DOHH2 (cell line): ENCODE measurements at regions not wholly inside any gene's neighbourhood (a gene's known extent, or its start where the extent isn't known, plus 50 kb on each side); places are given as distances from the start of the nearest gene placed in this dataset.
"Not testable (repeated sequence)": the region's sequence is repeated elsewhere in the genome, so short reads cannot be mapped to it uniquely, and the experiment has no call there.

Experiments
- H3F3A ChIP-seq: fragments of 200-600 bp; sonication (generic), shearing (Covaris generic); 2 replicates; pipeline ENCODE4 v1.6.0; 2016; ENCODE audit warnings: antibody characterized with exemption, mild to moderate bottlenecking; ENCODE audit not compliant: control insufficient read depth, insufficient read depth
- H3K27ac ChIP-seq: fragments of 200-600 bp; sonication (generic); 2 replicates; pipeline ENCODE4 v1.5.1; 2014; ENCODE audit warnings: low read depth, mild to moderate bottlenecking, low read length, moderate library complexity
- H3K27me3 ChIP-seq: fragments of 200-600 bp; sonication (generic); 2 replicates; pipeline ENCODE4 v1.6.1; 2014; ENCODE audit warnings: mild to moderate bottlenecking, low read length, mixed read lengths; ENCODE audit not compliant: control insufficient read depth
- H3K36me3 ChIP-seq: fragments of 200-600 bp; sonication (generic); 2 replicates; pipeline ENCODE4 v1.6.1; 2014; ENCODE audit warnings: mild to moderate bottlenecking, low read length, moderate library complexity, mixed read lengths; ENCODE audit not compliant: control insufficient read depth
- H3K4me1 ChIP-seq: fragments of 200-600 bp; sonication (generic); 2 replicates; pipeline ENCODE4 v1.6.1; 2014; ENCODE audit warnings: mild to moderate bottlenecking, low read length, mixed read lengths; ENCODE audit not compliant: control insufficient read depth
- H3K4me2 ChIP-seq: fragments of 200-600 bp; sonication (generic); 2 replicates; pipeline ENCODE4 v1.6.0; 2014; ENCODE audit warnings: mild to moderate bottlenecking, low read length, moderate library complexity
- H3K4me3 ChIP-seq: fragments of 200-600 bp; sonication (generic); 2 replicates; pipeline ENCODE4 v1.5.1; 2014; ENCODE audit warnings: mild to moderate bottlenecking, low read length, mixed read lengths
- H3K79me2 ChIP-seq: fragments of 200-600 bp; sonication (generic); 2 replicates; pipeline ENCODE4 v1.6.1; 2014; ENCODE audit warnings: mild to moderate bottlenecking, low read length, mixed read lengths; ENCODE audit not compliant: control insufficient read depth
- H3K9me2 ChIP-seq: fragments of 200-600 bp; sonication (generic); replicated peaks from 2 replicates; pipeline ENCODE4 v1.6.1; 2014; ENCODE audit warnings: mild to moderate bottlenecking, low read length, mixed read lengths; ENCODE audit not compliant: control insufficient read depth
- H3K9me3 ChIP-seq: fragments of 200-600 bp; sonication (generic); 2 replicates; pipeline ENCODE4 v1.6.1; 2014; ENCODE audit warnings: antibody characterized with exemption, low read length, mixed read lengths; ENCODE audit not compliant: control insufficient read depth, insufficient read depth
- H4K20me1 ChIP-seq: fragments of 200-600 bp; sonication (generic); 2 replicates; pipeline ENCODE4 v1.6.0; 2014; ENCODE audit warnings: low read depth, mild to moderate bottlenecking, antibody characterized with exemption, low read length, moderate library complexity; ENCODE audit not compliant: control insufficient read depth, insufficient read depth
- EZH2phosphoT487 ChIP-seq: fragments of 200-600 bp; sonication (generic); IDR thresholded peaks from 2 replicates; pipeline ENCODE4 v1.6.1; 2017; ENCODE audit warnings: borderline replicate concordance, mild to moderate bottlenecking, antibody characterized with exemption, low read length, moderate library complexity, mixed read lengths
- TF ChIP-seq, protein P1 (sequence below): fragments of 200-600 bp; sonication (generic); IDR thresholded peaks from one replicate; pipeline ENCODE4 v1.5.1; 2014; ENCODE audit warnings: antibody characterized with exemption, mild to moderate bottlenecking, low read depth, low read length; ENCODE audit not compliant: poor library complexity, severe bottlenecking

DNA sequence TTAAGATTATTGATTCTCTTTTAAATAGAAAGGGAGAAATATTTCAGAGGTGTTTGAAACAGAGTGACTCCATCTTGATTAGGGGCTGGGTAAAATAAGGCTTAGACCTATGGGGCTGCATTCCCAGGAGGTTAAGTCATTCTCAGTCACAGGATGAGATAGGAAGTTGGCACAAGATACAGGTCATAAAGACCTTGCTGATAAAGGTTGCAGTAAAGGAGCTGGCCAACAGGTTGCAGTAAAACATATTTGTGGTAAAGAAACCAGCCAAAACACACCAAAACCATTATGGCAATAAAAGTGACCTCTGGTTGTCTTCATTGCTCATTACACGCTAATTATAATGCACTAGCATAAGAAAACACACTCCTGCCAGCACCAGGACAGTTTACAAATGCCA, 165.0 kb downstream of the SPIN4 start:
- Histone ChIP-seq H3K9me3 (no peaks in the 10 kb centered on the region), H3K4me3 (no peak overlapping the region), H4K20me1 (no peaks in the 10 kb centered on the region), H3K27me3 (no peaks in the 10 kb centered on the region), H3F3A (no peaks in the 10 kb centered on the region), H3K4me2 (no peak overlapping the region), H3K79me2 (no peaks in the 10 kb centered on the region), H3K9me2 (no peaks in the 10 kb centered on the region), H3K27ac (no peak overlapping the region), H3K36me3 (no peaks in the 10 kb centered on the region), H3K4me1 (no peaks in the 10 kb centered on the region)
- TF ChIP-seq, protein P1, sequence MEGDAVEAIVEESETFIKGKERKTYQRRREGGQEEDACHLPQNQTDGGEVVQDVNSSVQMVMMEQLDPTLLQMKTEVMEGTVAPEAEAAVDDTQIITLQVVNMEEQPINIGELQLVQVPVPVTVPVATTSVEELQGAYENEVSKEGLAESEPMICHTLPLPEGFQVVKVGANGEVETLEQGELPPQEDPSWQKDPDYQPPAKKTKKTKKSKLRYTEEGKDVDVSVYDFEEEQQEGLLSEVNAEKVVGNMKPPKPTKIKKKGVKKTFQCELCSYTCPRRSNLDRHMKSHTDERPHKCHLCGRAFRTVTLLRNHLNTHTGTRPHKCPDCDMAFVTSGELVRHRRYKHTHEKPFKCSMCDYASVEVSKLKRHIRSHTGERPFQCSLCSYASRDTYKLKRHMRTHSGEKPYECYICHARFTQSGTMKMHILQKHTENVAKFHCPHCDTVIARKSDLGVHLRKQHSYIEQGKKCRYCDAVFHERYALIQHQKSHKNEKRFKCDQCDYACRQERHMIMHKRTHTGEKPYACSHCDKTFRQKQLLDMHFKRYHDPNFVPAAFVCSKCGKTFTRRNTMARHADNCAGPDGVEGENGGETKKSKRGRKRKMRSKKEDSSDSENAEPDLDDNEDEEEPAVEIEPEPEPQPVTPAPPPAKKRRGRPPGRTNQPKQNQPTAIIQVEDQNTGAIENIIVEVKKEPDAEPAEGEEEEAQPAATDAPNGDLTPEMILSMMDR = no peak
- no peak for TF ChIP-seq EZH2phosphoT487

DNA sequence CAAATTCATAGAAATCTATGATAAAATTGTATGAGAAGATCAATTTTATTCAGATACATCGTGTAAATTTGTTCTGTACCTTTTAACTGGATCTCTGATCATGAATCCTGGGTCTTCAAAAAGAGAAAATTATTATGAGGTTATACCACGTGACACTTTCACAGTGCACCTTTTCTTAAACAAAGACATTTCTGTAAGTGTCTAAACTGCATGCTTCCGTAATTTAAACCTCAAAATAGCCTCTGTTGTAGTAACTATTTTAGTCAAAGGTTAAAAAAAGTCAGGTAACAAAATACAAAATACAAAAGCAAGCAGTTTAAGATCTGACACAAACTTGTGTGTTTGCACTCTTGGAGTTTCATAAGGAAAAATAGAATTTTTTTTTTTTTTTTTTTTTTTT, 171.3 kb downstream of the SPIN4 start:
- not testable (repeated sequence) for H3K4me3 ChIP-seq, H3K4me2 ChIP-seq

DNA sequence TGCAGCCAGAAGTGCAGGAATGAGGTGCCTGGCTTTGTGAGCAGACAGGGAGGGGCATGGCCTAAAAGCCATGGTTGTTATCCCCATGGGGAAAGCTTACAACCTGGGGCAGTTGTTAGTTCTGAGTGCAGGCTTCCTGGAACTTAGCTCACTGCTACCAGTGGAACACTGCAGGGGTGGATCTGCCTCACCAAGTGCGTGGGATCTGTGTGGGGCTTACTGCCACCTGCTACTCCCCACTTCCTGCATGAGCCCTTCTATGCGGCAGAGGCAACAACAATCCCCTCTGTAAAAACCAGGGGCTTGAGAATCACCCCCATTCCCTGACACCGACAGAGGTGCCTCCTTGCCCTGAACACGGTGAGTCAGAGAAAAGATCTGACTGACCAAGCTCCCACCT, 174.6 kb downstream of the SPIN4 start:
- not testable (repeated sequence) for H3K27ac ChIP-seq, H3K4me3 ChIP-seq, H3F3A ChIP-seq, H3K79me2 ChIP-seq, H4K20me1 ChIP-seq, H3K27me3 ChIP-seq, H3K4me1 ChIP-seq, H3K9me3 ChIP-seq, H3K9me2 ChIP-seq, H3K4me2 ChIP-seq, H3K36me3 ChIP-seq

More for the DNA sequence above, 171.3 kb downstream of the SPIN4 start:
- H3K79me2 ChIP-seq, H3K27ac ChIP-seq, H3K9me2 ChIP-seq, H4K20me1 ChIP-seq, H3K9me3 ChIP-seq, H3K27me3 ChIP-seq, H3F3A ChIP-seq, H3K36me3 ChIP-seq, H3K4me1 ChIP-seq: not testable (repeated sequence)

DNA sequence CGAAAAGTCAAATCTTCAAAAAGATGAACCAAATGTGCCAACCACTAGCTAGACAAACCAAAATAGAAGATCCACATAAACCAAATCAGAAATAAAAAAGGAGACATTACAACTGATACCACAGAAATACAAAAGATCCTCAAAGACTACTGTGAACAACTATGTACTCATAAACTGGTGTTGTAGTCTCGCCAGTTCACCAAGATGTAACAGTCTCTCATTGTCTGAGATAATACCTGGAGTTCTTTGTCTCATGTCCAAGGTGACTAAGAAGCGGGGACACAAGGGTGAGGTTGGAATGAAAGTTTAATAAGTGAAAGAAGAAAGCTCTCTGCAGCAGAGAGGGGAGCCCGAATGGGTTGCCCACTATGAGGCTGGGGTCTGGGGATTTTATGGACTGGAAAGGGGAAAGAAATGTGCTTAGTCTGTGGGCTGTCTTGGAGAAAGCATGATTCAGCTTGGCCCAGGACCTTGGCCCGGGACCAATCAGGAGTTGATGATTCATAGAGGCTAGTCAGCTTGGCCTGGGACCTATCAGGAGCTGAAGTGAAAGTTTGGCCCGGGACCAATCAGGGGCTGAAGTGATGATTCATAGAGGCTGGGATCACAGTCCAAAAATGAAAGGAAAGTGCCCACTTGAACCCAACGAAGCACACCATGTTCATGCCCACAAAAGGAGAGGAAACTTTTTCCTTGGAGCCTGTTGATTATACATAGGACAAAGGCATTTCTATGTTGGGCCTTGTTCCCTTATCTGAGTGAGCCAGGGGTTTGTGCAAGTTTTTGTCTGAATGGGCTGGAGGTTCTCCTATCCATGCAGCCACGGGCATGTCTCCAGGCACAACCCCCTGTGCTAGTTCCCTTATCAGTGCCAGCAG, 177.1 kb downstream of the SPIN4 start:
- not testable (repeated sequence) for H3K4me2 ChIP-seq

DNA sequence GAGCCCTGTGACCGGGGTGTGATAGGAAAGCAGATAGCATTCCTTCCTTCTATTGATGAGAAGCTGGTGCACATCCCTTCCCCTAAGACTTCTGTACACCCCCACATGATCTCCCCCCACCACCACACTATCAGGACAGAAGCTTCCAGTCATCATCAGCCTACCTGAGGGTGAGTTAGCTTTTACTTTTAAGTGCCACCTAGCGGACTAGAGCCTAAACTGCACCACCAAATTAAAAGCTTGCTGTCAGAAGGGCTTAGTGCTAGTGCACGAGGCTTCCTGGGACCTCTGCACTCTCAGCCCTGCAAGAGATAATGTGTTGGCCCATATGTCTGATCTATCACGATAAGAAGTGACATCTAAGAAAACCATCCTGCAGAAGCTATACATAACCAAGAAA, 181.7 kb downstream of the SPIN4 start:
- not testable (repeated sequence) for H3F3A ChIP-seq, H3K27ac ChIP-seq, H3K4me1 ChIP-seq, H3K4me2 ChIP-seq, H3K9me2 ChIP-seq, H3K9me3 ChIP-seq, H4K20me1 ChIP-seq, H3K4me3 ChIP-seq, H3K27me3 ChIP-seq, H3K36me3 ChIP-seq, H3K79me2 ChIP-seq

More for the DNA sequence above, 177.1 kb downstream of the SPIN4 start:
- not testable (repeated sequence) for H3K27ac ChIP-seq, H4K20me1 ChIP-seq, H3K27me3 ChIP-seq, H3K4me1 ChIP-seq, H3K4me3 ChIP-seq, H3K79me2 ChIP-seq, H3K9me3 ChIP-seq, H3F3A ChIP-seq, H3K36me3 ChIP-seq, H3K9me2 ChIP-seq

DNA sequence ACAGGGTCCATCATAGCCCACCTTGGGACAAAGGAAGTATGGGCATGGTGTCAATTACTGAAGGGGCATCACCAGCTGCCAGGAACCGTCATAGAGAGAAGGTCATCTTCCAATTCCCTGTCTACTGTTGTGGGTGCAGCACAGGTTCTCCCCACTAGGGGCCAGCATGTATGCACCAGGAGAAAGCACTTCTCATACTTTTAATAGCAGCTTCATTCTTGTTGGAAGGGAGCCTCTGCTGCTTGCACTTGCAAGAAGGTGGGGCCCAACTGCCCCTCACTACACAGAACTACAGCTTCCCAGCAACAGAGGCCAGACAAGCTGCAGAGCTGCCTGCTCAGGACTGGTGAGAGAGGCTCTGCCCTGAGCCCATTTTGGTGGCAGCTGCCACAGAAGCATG, 182.2 kb downstream of the SPIN4 start:
- not testable (repeated sequence) for H3K36me3 ChIP-seq, H3K4me1 ChIP-seq, H3K4me2 ChIP-seq, H3F3A ChIP-seq, H3K27me3 ChIP-seq, H3K4me3 ChIP-seq, H3K9me3 ChIP-seq, H3K79me2 ChIP-seq, H3K9me2 ChIP-seq, H4K20me1 ChIP-seq, H3K27ac ChIP-seq

DNA sequence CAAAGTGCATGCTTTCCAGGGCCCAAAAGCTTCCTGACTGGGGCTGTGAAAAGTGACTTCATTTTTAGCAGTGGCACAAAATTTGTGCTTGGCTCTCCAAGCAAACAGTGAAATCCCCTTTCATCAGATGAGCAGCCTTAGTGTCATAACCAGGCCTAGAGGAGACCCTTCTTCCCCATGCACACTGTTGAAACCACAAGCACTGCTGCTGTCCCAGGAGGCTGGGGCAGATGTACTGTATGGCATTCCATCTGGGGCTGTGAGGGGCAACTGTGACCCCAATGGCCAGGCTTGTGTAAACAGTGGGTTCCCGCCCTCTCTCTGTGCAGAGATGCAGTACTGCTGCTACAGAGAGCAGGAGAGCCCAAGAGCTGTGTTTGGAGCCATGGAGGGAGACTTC, 184.1 kb downstream of the SPIN4 start:
- H3K36me3 ChIP-seq, H3K9me3 ChIP-seq, H3K4me2 ChIP-seq, H4K20me1 ChIP-seq, H3K27me3 ChIP-seq, H3K4me3 ChIP-seq, H3K9me2 ChIP-seq, H3K4me1 ChIP-seq, H3F3A ChIP-seq, H3K27ac ChIP-seq, H3K79me2 ChIP-seq: not testable (repeated sequence)
